DOHH2 (cell line): ENCODE measurements at regions not wholly inside any gene's neighbourhood (a gene's known extent, or its start where the extent isn't known, plus 50 kb on each side); places are given as distances from the start of the nearest gene placed in this dataset.
"Not testable (repeated sequence)": the region's sequence is repeated elsewhere in the genome, so short reads cannot be mapped to it uniquely, and the experiment has no call there.

Source experiments
- H3F3A ChIP-seq: fragments of 200-600 bp; sonication (generic), shearing (Covaris generic); 2 replicates; pipeline ENCODE4 v1.6.0; 2016; ENCODE audit warnings: antibody characterized with exemption, mild to moderate bottlenecking; ENCODE audit not compliant: control insufficient read depth, insufficient read depth
- H3K27ac ChIP-seq: fragments of 200-600 bp; sonication (generic); 2 replicates; pipeline ENCODE4 v1.5.1; 2014; ENCODE audit warnings: low read depth, mild to moderate bottlenecking, low read length, moderate library complexity
- H3K27me3 ChIP-seq: fragments of 200-600 bp; sonication (generic); 2 replicates; pipeline ENCODE4 v1.6.1; 2014; ENCODE audit warnings: mild to moderate bottlenecking, low read length, mixed read lengths; ENCODE audit not compliant: control insufficient read depth
- H3K36me3 ChIP-seq: fragments of 200-600 bp; sonication (generic); 2 replicates; pipeline ENCODE4 v1.6.1; 2014; ENCODE audit warnings: mild to moderate bottlenecking, low read length, moderate library complexity, mixed read lengths; ENCODE audit not compliant: control insufficient read depth
- H3K4me1 ChIP-seq: fragments of 200-600 bp; sonication (generic); 2 replicates; pipeline ENCODE4 v1.6.1; 2014; ENCODE audit warnings: mild to moderate bottlenecking, low read length, mixed read lengths; ENCODE audit not compliant: control insufficient read depth
- H3K4me2 ChIP-seq: fragments of 200-600 bp; sonication (generic); 2 replicates; pipeline ENCODE4 v1.6.0; 2014; ENCODE audit warnings: mild to moderate bottlenecking, low read length, moderate library complexity
- H3K4me3 ChIP-seq: fragments of 200-600 bp; sonication (generic); 2 replicates; pipeline ENCODE4 v1.5.1; 2014; ENCODE audit warnings: mild to moderate bottlenecking, low read length, mixed read lengths
- H3K79me2 ChIP-seq: fragments of 200-600 bp; sonication (generic); 2 replicates; pipeline ENCODE4 v1.6.1; 2014; ENCODE audit warnings: mild to moderate bottlenecking, low read length, mixed read lengths; ENCODE audit not compliant: control insufficient read depth
- H3K9me2 ChIP-seq: fragments of 200-600 bp; sonication (generic); replicated peaks from 2 replicates; pipeline ENCODE4 v1.6.1; 2014; ENCODE audit warnings: mild to moderate bottlenecking, low read length, mixed read lengths; ENCODE audit not compliant: control insufficient read depth
- H3K9me3 ChIP-seq: fragments of 200-600 bp; sonication (generic); 2 replicates; pipeline ENCODE4 v1.6.1; 2014; ENCODE audit warnings: antibody characterized with exemption, low read length, mixed read lengths; ENCODE audit not compliant: control insufficient read depth, insufficient read depth
- H4K20me1 ChIP-seq: fragments of 200-600 bp; sonication (generic); 2 replicates; pipeline ENCODE4 v1.6.0; 2014; ENCODE audit warnings: low read depth, mild to moderate bottlenecking, antibody characterized with exemption, low read length, moderate library complexity; ENCODE audit not compliant: control insufficient read depth, insufficient read depth
- CTCF ChIP-seq: fragments of 200-600 bp; sonication (generic); IDR thresholded peaks from one replicate; pipeline ENCODE4 v1.5.1; 2014; ENCODE audit warnings: antibody characterized with exemption, mild to moderate bottlenecking, low read depth, low read length; ENCODE audit not compliant: poor library complexity, severe bottlenecking
- EZH2phosphoT487 ChIP-seq: fragments of 200-600 bp; sonication (generic); IDR thresholded peaks from 2 replicates; pipeline ENCODE4 v1.6.1; 2017; ENCODE audit warnings: borderline replicate concordance, mild to moderate bottlenecking, antibody characterized with exemption, low read length, moderate library complexity, mixed read lengths

GRCh38 chr3:87949189-87949878 is 109.5 kb downstream of the CGGBP1 start:
- Histone ChIP-seq H3K27ac (no peak overlapping the region), H3K4me3 (no peak overlapping the region), H3K36me3 (no peaks in the 10 kb centered on the region), H3K79me2 (no peaks in the 10 kb centered on the region), H3K27me3 (no peaks in the 10 kb centered on the region), H3K4me2 (no peak overlapping the region), H3F3A (no peaks in the 10 kb centered on the region), H3K4me1 (no peaks in the 10 kb centered on the region), H4K20me1 (no peaks in the 10 kb centered on the region), H3K9me3 (no peaks in the 10 kb centered on the region), H3K9me2 (no peaks in the 10 kb centered on the region)
- TF ChIP-seq CTCF (no peak), EZH2phosphoT487 (no peak)

- H3K27ac ChIP-seq, H3K36me3 ChIP-seq, H3K79me2 ChIP-seq, H3F3A ChIP-seq, H3K4me1 ChIP-seq, H3K27me3 ChIP-seq, H3K9me2 ChIP-seq, H3K4me3 ChIP-seq, H3K9me3 ChIP-seq, H3K4me2 ChIP-seq, H4K20me1 ChIP-seq: not testable (repeated sequence)
Measured at GRCh38 chr3:87946007-87946406, 112.8 kb downstream of the CGGBP1 start.

GRCh38 chr3:87942256-87942655 is 116.5 kb downstream of the CGGBP1 start:
- not testable (repeated sequence) for H3K9me3 ChIP-seq, H3F3A ChIP-seq, H3K79me2 ChIP-seq, H3K4me3 ChIP-seq, H3K36me3 ChIP-seq, H4K20me1 ChIP-seq, H3K9me2 ChIP-seq, H3K27me3 ChIP-seq, H3K27ac ChIP-seq, H3K4me2 ChIP-seq, H3K4me1 ChIP-seq

- Histone ChIP-seq H3K9me2 (no peaks in the 10 kb centered on the region), H3F3A (no peaks in the 10 kb centered on the region), H3K79me2 (no peaks in the 10 kb centered on the region), H3K27ac (no peak overlapping the region), H3K27me3 (no peaks in the 10 kb centered on the region), H3K4me2 (no peak overlapping the region), H3K4me1 (no peaks in the 10 kb centered on the region), H3K9me3 (peaks cover 6% of the 10 kb centered on the region; the same call in 1 of the 2 replicates), H3K4me3 (no peak overlapping the region), H4K20me1 (no peaks in the 10 kb centered on the region), H3K36me3 (no peaks in the 10 kb centered on the region)
- TF ChIP-seq EZH2phosphoT487 (no peak), CTCF (no peak)
Measured at GRCh38 chr3:87924485-87924884, 134.3 kb downstream of the CGGBP1 start.
